HPDE6-E6E7 (cell line): ENCODE measurements at regions not wholly inside any gene's neighbourhood (a gene's known extent, or its start where the extent isn't known, plus 50 kb on each side); places are given as distances from the start of the nearest gene placed in this dataset.

ENCODE experiments used
- DNase-seq: peaks from one replicate; pipeline ENCODE4 v3.0.0; 2011; ENCODE audit warnings: missing footprints; ENCODE audit errors: extremely low spot score

- DNase-seq, result no peak
These were observed 150.7 kb downstream of the KCTD15 start for GRCh38 chr19:33947265-33947964.

GRCh38 chr19:33948651-33949335, 152.1 kb downstream of the KCTD15 start:
- DNase-seq, result no peak

GRCh38 chr19:33950091-33950750, 153.6 kb downstream of the KCTD15 start:
- no peak for DNase-seq

- DNase-seq, result no peak
These were observed 156.4 kb downstream of the KCTD15 start for GRCh38 chr19:33953023-33953422.

- DNase-seq, result no peak
These were observed 156.9 kb downstream of the KCTD15 start for GRCh38 chr19:33953592-33953991.

- no peak for DNase-seq
These were observed 158.0 kb downstream of the KCTD15 start for GRCh38 chr19:33954686-33955085.

GRCh38 chr19:33956941-33957340, 160.3 kb downstream of the KCTD15 start:
- no peak for DNase-seq

- DNase-seq, result no peak
These were observed 161.1 kb downstream of the KCTD15 start for GRCh38 chr19:33957804-33958203.

- no peak for DNase-seq
These were observed 163.9 kb downstream of the KCTD15 start for GRCh38 chr19:33960566-33960965.

- DNase-seq, result no peak
These were observed 165.5 kb downstream of the KCTD15 start for GRCh38 chr19:33962161-33962560.

- no peak for DNase-seq
These were observed 166.8 kb downstream of the KCTD15 start for GRCh38 chr19:33963514-33963913.

- DNase-seq, result no peak
These were observed 174.4 kb downstream of the KCTD15 start for GRCh38 chr19:33971073-33971472.

GRCh38 chr19:33977756-33978685, 181.4 kb downstream of the KCTD15 start:
- DNase-seq, result no peak

- no peak for DNase-seq
These were observed 186.0 kb downstream of the KCTD15 start for GRCh38 chr19:33982706-33983105.

- no peak for DNase-seq
These were observed 183.7 kb upstream of the LSM14A start for GRCh38 chr19:33988601-33989000.

- DNase-seq, result no peak
These were observed 174.6 kb upstream of the LSM14A start for GRCh38 chr19:33997690-33998089.

- no peak for DNase-seq
These were observed 174.0 kb upstream of the LSM14A start for GRCh38 chr19:33998302-33998701.

GRCh38 chr19:33998739-33999345, 173.5 kb upstream of the LSM14A start:
- no peak for DNase-seq

GRCh38 chr19:34017024-34017423, 155.3 kb upstream of the LSM14A start:
- DNase-seq, result no peak

- DNase-seq, result no peak
These were observed 154.7 kb upstream of the LSM14A start for GRCh38 chr19:34017601-34018000.

GRCh38 chr19:34018546-34018945, 153.8 kb upstream of the LSM14A start:
- DNase-seq, result no peak
